HG03196 (cell line): ENCODE measurements at regions not wholly inside any gene's neighbourhood (a gene's known extent, or its start where the extent isn't known, plus 50 kb on each side); places are given as distances from the start of the nearest gene placed in this dataset.
"Not testable (repeated sequence)": the region's sequence is repeated elsewhere in the genome, so short reads cannot be mapped to it uniquely, and the experiment has no call there.

Experiments used
- ATAC-seq: cut with Tn5 transposase; IDR thresholded peaks from one replicate; pipeline ENCODE4 v1.9.1; 2021; ENCODE audit not compliant: unreplicated experiment

DNA sequence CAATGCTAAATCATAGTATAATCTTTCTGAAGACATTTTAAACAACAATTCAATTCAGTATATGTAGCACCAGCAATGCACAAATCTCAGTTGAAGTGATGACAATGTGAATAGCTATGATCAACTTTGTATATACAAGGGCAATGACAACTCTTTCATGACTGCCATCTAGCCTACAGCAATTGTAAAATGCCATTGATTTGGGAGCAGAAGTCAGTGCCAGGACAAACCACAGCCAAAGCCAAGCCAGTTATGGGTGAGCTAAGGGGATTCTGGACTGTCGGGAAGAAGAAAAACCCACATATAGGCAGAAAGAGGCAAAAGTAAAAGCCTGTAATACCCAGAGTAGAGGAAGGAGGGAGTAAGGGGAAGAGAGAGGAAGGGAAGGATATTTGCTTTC, 238.6 kb downstream of the MID1IP1 start:
- no peak for ATAC-seq

DNA sequence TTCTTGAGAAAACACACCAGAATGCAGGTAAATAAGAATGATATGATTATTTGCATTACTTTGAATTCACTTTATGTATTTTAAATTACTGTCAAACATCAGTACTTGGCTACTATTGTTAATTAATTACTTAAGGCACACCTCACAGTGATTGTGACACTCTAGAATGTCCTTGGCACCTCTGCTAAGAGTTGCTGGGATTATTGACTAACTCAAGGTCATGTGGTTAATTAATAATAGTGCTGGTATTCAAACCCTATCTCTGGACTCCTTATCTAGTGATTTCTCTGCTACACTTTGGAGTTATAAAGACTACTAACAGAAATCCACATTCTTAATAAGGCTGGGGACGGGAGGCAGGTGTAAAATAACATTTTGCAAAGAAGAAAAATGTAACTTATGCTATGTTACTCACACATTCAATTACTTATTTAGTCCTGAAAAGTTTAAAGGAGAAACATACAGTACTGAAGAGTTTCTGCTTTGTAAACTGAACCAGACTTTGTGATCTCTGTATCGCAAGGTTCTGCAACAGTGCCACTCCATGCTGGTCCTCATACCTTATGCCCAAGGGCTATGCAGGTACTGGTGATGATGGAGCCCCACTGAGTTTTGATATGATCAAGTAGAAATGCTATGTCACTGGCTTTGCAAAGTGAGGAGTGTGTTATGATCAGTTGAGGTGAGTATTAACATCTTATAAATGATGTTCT, 242.7 kb downstream of the MID1IP1 start:
- no peak for ATAC-seq

DNA sequence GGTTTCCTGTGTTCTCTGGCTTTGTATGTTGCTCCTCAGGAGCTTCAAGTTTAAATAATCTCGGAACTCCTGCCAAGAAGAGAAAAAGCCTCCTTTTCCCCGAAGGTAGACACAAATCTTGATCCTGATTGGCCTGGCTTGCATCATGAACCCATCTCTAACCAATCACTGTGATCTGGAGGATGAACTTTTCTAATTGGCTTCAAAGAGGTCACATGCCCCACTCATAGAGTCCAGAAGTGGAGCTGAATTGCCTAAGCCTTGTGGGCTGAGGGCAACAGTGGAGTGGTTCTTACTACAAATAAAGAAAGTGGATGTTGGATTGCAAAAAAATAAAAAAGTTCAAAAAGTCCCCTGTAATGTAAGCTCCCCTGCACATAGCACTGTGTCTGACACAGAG, 245.9 kb downstream of the MID1IP1 start:
- no peak for ATAC-seq

DNA sequence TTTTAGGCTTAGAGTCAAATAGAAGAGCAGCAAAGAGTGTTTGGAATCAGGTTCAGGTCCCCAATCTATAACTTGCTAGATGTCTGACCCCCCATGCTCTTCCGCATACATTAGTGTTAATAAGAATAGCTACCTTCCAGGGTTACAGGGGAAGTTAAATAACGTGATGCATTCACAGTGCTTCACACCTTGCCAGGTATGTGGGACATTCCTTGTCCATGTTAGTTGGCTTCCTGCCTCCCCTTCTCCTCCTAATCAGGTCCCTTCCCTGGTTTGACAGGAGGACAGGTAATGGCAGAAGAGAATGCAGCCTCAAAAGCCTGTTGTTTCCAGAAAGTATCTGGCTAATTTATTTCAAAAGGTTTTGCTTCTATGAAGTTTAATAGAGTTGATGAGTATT, 248.7 kb downstream of the MID1IP1 start:
- ATAC-seq = no peak

DNA sequence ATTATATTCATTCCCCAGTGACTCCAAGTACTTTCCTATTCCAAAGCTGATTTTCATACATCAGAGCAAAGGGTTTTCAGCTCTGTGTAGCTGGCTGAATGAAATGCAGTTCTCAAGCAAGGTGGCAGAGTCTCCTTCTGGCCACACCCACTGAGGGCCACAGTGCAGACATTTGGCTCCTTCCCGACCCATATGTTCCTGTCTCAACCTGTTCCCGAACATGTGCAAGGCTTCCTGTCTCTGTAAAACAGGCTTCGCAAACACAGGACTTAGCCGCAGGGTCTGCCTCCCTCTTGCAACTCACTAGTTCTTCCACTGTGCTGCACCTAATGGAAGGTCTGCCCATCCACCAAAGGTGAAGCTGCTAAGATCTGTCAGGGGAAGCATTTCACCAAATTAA, 249.2 kb downstream of the MID1IP1 start:
- ATAC-seq = no peak

DNA sequence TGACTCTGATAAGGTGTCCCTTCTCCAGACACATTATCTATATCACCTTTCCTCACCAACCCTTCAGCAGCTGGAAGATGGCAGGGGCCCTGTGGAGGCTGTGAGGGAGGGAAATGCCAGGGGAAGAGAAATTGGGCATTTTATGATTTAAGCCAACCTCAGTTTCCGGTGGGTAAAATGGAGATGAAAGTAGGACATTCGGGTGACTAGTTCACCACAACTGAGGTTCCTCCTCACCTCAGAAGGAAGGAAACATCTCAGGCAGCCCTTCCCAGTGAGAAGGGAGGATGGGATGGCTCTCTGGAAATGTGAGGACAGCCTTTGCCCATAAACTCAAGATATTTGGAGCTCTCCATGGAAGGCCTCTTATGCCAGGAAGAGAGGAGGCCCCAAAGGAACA, 251.5 kb downstream of the MID1IP1 start:
- ATAC-seq = no peak

DNA sequence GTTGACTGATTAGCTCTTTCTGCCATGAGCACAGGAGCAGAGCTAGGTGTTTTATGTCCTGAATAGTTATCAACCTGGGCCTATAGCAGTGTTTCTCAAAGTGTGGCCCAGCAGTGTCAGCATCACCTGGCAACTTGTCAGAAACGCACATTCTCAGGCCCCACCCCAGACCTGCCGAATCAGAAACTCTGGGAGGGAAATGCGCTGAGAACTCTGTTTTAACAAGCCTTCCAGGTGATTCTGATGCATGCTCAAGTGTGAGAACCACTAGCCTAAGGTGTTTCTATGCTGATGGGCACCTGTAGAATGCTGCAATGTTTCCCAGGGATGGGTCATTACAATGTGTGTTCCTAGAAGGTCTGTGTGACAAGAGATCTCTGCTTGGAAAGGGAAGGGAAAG, 257.5 kb downstream of the MID1IP1 start:
- ATAC-seq = no peak

DNA sequence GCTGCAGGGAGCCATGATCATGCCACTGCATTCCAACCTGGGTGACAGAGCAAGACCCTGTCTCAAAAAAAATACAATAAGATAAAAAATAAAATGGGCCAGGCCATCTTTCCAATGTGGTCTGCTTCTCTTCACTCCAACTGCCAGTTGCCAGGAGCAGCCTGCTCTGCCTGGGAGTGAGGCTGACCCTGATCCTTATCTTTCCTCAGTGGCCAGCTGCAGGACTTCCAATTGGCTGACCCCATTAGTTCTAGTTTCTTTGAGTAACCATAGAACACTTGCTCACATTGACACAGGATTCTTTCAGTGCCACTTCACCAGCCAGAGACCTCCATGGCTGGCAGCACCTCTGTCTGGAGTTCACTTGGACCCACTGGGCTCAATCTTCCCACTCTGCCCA, 258.6 kb downstream of the MID1IP1 start:
- no peak for ATAC-seq

DNA sequence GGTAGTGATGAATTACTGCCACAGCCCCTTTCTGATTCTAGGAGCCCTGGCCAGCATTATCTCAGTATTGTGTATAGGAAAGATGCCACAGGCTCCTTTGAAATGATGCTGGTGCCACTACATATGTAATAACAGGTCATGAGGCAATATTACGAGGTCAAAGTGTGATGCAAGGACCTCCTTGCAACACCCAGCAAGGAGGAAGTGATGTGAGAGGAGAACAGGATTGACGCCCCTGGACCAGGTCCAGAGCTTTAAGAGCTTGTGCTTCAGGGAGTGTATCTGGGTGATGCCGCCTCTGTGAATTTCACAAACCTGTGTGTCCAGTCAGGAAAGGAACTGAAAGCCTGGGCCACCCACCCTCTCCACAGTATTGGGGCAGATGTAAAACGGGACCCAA, 261.8 kb downstream of the MID1IP1 start:
- no peak for ATAC-seq

DNA sequence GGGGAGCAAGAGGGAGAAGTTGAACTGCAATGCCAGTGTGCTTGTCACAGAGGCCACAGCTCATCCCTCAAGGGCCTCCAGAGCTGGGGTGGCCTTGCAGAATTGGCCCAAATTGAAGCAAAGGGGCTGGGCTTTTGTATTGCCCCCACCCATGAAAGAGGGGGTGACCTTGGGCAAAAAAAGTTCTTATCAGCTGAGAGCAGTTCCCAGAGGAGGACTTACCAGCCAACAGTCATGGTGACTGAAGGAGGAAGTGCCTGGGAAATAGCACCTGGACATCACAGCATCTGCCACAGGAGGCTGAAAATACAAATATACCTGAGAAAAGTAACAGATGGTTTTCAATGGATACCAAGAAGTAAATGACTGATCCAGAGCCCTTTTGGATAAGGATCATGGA, 262.4 kb downstream of the MID1IP1 start:
- no peak for ATAC-seq

DNA sequence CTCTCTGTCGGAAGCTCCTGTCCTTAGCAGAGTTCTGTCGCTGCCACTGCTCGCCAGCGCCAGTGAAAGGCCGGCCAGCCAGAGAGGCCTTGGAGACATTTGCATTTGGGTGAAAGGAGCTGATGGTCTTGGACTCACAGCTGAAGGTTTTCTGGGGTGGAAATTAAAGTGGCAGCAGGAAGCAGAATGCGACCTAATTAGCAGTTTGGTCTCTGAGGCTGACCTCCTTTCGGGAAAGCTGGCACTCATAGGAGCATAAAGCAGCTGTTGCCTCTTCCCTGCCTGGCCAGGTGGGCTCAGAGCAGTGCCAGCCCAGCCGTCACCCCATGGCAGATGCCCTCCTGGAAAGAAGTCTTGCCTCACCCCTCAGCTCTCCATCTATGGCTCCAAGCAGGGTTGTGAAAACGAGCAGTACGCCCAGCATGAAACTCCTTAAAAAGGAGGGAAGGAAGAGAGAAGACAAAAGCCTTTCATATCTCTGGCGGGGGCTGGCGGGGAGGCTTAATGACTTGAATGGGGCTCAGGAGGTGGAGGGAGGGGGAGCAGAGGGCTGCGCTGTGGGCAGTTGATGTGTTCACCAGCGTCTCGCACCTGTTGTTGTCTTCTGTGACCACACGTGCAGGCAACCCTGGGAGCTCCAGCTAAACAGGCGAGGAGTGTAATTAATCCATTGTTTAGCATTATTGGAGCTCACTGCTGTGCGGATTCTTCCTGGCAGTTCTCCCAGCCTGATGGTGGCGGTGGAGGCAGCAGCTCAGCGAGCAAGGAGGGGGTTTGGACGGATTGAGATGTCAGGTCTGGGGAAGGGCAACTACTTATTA, 264.0 kb downstream of the MID1IP1 start:
- ATAC-seq = no peak

DNA sequence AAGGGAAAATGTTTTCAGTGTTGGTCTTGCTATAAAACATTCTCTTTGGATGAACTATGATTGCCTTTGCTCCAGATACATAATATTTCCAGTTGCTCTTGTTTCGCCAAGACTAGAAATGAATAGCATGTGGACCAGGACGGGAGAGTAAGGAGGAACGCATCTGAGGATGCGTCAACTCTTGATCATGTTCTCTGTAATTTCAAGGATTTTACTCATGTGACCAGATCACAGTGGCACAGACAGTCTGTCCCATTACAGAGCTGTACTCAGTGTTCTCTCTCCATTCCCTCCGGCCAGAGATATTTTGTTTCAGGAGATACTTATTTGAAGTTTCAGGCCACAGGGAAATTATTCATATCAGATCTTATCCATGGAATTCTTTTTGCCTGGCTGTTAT, 266.6 kb downstream of the MID1IP1 start:
- ATAC-seq = no peak

DNA sequence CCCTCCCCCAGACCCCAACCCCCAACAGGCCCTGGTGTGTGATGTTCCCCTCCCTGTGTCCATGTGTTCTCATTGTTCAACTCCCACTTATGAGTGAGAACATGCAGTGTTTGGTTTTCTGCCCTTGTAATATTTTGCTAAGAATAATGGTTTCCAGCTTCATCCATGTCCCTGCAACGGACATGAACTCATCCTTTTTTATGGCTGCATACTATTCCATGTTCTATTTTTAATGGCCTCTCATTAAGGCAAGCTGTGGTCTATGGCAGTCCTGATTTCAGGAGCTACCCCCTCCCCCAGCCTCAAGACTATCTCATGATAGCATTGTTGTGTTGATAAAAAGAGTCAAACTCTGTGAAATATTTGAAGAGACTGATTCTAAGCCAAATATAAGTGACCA, 267.4 kb downstream of the MID1IP1 start:
- ATAC-seq = not testable (repeated sequence)

DNA sequence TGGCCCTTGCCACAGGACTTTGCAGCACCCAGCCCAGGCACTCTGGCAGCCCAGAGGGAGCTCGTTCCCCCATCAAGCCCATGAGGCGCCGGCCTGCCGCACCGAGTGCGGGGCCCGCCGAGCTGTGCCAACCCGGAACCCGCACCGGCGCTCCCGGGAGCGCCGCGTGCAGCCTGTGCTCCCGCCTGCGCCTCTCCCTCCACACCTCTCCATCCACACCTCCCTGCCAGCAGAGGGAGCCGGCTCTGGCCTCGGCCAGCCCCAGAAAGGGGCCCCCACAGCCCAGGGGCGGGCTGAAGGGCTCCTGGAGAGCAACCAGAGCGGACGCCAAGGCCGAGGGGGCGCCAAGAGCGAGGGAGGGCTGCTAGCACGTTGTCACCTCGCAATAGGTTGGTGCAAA, 268.8 kb downstream of the MID1IP1 start:
- ATAC-seq = no peak

DNA sequence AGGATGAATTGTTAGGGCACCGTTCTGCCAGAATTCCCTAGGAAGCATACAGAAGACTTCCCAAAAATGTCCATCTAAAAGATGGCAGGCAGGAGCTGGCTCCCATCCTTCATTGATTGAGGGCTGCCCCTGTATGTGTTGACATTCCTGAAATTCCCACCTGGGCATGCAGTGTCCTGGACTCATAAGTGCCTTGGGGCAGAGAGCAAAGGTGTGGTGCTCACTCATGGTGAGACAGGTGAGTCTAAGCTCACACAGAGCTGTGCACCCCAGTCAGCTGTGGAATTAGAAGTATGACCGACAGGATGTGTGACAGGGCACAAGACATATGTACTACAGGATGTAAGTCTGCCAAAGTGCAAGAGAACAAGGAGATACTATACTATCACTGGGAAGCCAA, 271.9 kb downstream of the MID1IP1 start:
- no peak for ATAC-seq

DNA sequence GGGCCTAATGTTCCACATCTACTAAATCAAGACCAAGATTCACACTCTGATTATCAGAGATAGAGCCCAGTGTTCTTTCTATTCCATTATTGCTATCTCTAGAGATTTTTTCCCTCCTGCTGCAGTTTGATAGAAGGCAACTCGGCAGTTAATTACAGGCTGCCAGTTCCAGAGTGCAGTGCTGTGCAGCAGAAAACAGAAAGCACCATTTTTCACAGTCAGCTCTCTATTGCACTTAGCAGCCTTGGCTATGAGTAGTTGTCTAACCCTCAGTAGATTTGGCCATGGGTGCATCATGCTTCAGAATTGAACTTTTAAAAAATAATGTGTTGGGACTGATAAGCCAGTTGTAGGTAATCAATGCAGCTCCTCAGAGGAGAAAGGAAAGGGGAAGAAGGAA, 295.3 kb downstream of the MID1IP1 start:
- no peak for ATAC-seq

DNA sequence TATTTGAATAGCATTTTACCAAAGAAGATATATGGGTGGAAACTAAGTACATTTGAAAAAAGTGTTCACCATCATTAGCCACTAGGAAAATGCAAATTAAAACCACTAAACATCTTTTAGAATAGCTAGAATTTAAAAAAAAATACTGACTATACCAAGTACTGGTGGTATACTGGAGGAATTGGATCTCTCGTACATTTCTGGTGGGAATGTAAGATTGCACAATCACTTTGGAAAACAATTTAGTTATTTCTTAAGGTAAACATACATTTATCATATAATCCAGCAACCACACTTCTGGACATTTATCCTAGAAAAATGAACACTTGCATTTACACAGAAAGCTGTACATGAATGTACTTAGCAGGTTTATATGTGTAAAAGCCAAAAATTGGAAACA, 303.5 kb downstream of the MID1IP1 start:
- no peak for ATAC-seq

DNA sequence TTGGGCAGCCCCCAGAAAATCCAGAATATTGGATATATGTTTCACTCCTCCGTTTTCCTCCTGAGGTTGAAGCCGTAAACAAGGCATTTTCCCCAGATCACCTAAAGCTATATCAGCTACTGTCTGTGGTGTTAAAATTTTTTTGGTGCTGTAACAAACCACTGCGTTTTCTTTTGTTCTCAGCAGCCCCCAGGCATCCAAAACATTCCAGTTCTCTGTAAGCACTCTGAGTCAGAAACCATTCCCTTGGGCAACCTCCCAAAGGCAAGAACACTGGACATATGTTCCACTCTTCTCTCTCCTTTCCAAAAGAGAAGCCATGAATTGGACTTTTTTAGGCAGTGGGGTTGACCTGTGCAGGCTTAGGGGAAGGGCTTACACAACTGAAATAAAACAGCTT, 310.9 kb downstream of the MID1IP1 start:
- ATAC-seq = no peak

DNA sequence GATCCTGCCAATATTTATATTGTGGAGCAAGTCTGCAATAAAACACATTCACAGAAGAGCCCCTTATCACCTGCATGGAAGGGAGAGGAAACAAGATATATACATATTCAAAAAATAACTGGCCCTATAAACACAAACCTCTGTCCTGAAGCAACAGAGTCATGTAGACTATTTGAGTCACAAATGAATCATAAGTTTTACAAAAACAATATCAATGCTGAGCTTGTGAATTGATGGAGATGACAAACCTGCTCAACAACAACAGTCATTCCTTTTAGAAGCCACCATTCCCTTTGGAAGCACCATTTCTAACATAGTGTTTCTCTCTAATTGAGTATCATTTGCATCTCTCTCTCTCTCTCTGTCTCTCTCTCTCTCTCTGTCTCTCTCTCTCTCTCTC, 313.9 kb downstream of the MID1IP1 start:
- no peak for ATAC-seq

DNA sequence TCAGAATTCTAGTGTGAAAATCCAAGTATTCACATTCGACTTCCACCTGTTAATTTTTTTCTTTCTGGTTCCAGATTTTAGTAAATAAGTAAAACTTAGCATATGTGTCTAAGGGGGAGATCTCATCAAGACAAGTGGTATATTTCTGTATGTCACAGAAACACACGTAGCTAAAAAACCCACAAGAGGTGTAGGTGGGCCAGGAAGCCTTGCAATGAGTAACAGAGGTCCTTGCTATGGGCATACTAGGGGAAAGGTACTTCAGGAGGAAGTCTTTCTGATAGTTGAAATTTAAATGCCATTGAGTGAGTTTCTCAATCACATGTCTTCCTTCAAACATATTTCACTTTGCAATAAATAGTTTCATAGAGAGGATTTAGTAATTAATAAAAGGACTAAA, 315.8 kb downstream of the MID1IP1 start:
- no peak for ATAC-seq

DNA sequence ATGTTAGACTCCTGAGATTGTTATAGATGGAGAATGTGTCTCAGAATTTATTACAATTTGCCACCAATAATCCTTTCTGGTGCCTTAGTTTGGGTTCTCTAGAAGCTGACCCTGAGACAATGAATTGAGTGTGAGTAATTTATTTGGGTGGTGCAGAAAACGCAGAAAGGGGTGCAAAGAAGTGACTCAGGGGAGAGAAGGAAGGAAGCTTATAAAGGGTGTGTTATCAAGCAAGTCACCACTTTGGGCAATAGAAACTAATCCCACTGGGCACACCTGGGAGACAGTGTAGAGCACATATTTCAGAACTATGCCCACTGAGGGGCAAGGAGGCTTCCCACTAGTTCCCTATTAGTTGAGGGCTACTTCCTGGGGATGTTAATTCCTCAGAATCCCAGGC, 320.6 kb downstream of the MID1IP1 start:
- no peak for ATAC-seq

DNA sequence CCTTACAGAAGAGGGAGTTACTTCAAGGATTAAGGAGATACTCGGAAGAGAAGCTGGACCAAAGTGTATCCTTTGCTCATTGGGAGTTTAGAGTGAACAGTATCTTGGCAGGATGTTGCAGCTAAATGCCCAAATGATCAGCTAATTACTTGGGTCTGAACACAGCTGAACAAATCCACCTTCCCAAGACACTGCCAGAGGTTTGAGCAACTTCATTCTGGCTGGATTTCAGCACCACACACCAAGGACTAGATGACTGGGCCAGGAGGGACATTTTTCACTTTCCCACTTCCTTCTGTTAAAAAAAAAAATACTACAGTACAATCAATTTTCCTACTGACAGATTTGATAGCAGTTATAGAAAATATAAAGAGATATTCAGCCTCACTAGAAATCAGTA, 324.6 kb downstream of the MID1IP1 start:
- no peak for ATAC-seq

DNA sequence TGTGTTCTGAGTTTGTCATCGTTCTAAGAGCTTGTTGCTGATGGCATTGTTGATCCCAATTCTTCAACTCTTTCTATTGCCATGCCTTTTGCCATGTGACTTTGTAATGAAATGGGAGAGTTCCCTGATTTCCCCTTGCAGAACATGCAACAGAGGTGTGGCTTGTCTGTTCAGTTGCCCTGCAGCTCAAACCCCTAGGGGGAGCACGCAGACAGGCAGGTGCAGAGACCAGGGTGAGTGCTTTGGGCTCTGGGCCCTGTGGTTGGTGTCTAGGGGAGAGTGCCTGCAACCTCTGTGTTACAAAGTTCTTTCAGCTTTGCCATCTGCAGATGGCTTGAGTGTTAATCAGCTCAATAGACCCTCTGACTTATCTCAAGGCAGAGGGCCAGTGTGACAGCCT, 332.7 kb downstream of the MID1IP1 start:
- no peak for ATAC-seq
